K562 (cell line): ENCODE measurements at regions not wholly inside any gene's neighbourhood (a gene's known extent, or its start where the extent isn't known, plus 50 kb on each side); places are given as distances from the start of the nearest gene placed in this dataset.

Source experiments
- ATAC-seq: fragments of 200-7000 bp; cut with Tn5 transposase; 3 replicates; pipeline ENCODE4 v1.9.1; 2020; ENCODE audit warnings: moderate library complexity
- BruUV-seq: library from RNA; stranded (reverse); fragments of 400-500 nt; replicated peaks from 2 replicates; lab custom pipeline; 2021; lab: Mats Ljungman, UMichigan
- CTCF ChIA-PET: fragments of 300-600 bp; formaldehyde crosslinking; extraction: SDS; loops from one replicate; lab custom pipeline; 2021; ENCODE audit warnings: low intra/inter-chr PET ratio; lab: Yijun Ruan, JAX
- POLR2A ChIA-PET: fragments of 300-600, 350-650 bp; sonication (Branson Sonifier 250); formaldehyde crosslinking; extraction: SDS; loops from one replicate; lab custom pipeline; 2021; ENCODE audit warnings: antibody characterized with exemption, inconsistent platforms; lab: Yijun Ruan, JAX
- DNase-seq, 4 experiments: peaks; one replicate each; pipeline versions ENCODE4 v3.0.0 to v3.0.0-alpha.2; 2011 to 2018; ENCODE audit warnings: low spot score in 3 of 4, mixed read lengths in 3 of 4; ENCODE audit errors: extremely low read depth in 1 of 4
- FAIRE-seq: peaks from 2 replicates; lab custom pipeline; 2011; peaks lifted over from hg19 to GRCh38; lab: Jason Lieb, UNC
- H2AFZ ChIP-seq: 2 replicates; pipeline ENCODE4 v1.6.0; 2011; ENCODE audit warnings: low read depth, low read length, control low read depth, inconsistent platforms
- H3K27ac ChIP-seq: fragments of 200-600 bp; 3 replicates; pipeline ENCODE4 v1.8.0; 2011; ENCODE audit warnings: low read depth, mild to moderate bottlenecking, control low read depth, inconsistent platforms, low read length, moderate library complexity, mixed read lengths; ENCODE audit errors: extremely low read depth
- H3K27me3 ChIP-seq, 2 experiments: fragments of 300-600 bp in 1 of 2; 2 replicates in 1 of 2; 3 replicates in 1 of 2; pipeline versions ENCODE4 v1.6.0 to v1.8.0; 2011; ENCODE audit warnings: inconsistent platforms in 2 of 2, low read length in 2 of 2, mild to moderate bottlenecking in 1 of 2, mixed read lengths in 1 of 2, moderate library complexity in 1 of 2; ENCODE audit not compliant: control insufficient read depth in 2 of 2, insufficient read depth in 2 of 2
- H3K36me3 ChIP-seq: fragments of 300-600 bp; 3 replicates; pipeline ENCODE4 v1.8.0; 2011; ENCODE audit warnings: mild to moderate bottlenecking, low read length, inconsistent platforms; ENCODE audit not compliant: control insufficient read depth, insufficient read depth
- H3K4me1 ChIP-seq, 2 experiments: fragments of 200-600 bp in 1 of 2; replicated peaks in 1 of 2; 2 replicates in 1 of 2; 3 replicates in 1 of 2; pipeline versions ENCODE4 v1.5.1 to v1.8.0; 2011; ENCODE audit warnings: inconsistent platforms in 2 of 2, low read length in 2 of 2, mild to moderate bottlenecking in 1 of 2, mixed read lengths in 1 of 2, moderate library complexity in 1 of 2; ENCODE audit not compliant: control insufficient read depth in 2 of 2, insufficient read depth in 2 of 2
- H3K4me2 ChIP-seq: 2 replicates; pipeline ENCODE4 v1.6.1; 2011; ENCODE audit warnings: low read length, control low read depth, inconsistent platforms, mixed read lengths; ENCODE audit not compliant: insufficient read depth
- H3K4me3 ChIP-seq: fragments of 200-600 bp; sonication (generic), shearing (Covaris generic); 2 replicates; pipeline ENCODE4 v1.5.1; 2016; ENCODE audit warnings: control low read depth, inconsistent platforms
- H3K79me2 ChIP-seq: fragments of 200-600 bp; 3 replicates; pipeline ENCODE4 v1.8.0; 2011; ENCODE audit warnings: low read length, inconsistent platforms; ENCODE audit not compliant: control insufficient read depth, insufficient read depth
- H3K9ac ChIP-seq, 2 experiments: 2 replicates each; pipeline versions ENCODE4 v1.6.0 to v1.6.1; 2011; ENCODE audit warnings: low read depth in 2 of 2, low read length in 2 of 2, control low read depth in 1 of 2, inconsistent platforms in 1 of 2, mild to moderate bottlenecking in 1 of 2, mixed read lengths in 1 of 2; ENCODE audit not compliant: insufficient read depth in 1 of 2
- H3K9me1 ChIP-seq: one replicate; pipeline ENCODE4 v1.6.0; 2011; ENCODE audit warnings: inconsistent platforms, mild to moderate bottlenecking, low read length, moderate library complexity; ENCODE audit not compliant: control insufficient read depth, insufficient read depth
- H3K9me3 ChIP-seq: replicated peaks from 2 replicates; pipeline ENCODE4 v1.5.1; 2011; ENCODE audit warnings: low read depth, low read length, inconsistent platforms; ENCODE audit not compliant: control insufficient read depth, insufficient read depth
- H4K20me1 ChIP-seq: replicated peaks from 2 replicates; pipeline ENCODE4 v1.6.1; 2011; ENCODE audit warnings: low read length, inconsistent platforms, mixed read lengths; ENCODE audit not compliant: control insufficient read depth, insufficient read depth
- ARHGAP35 ChIP-seq: fragments of 450-650 bp; IDR thresholded peaks from 2 replicates; pipeline ENCODE4 v1.6.1; 2018; ENCODE audit not compliant: partially characterized antibody
- CBFB ChIP-seq: sonication (generic); formaldehyde crosslinking; IDR thresholded peaks from 2 replicates; pipeline ENCODE4 v1.4.0; 2020; ENCODE audit warnings: mild to moderate bottlenecking, missing genetic modification reagents
- CREM ChIP-seq: IDR thresholded peaks from 2 replicates; pipeline ENCODE4 v1.6.1; 2014; ENCODE audit warnings: antibody characterized with exemption, low read depth
- ERF ChIP-seq: fragments of 450-650 bp; formaldehyde crosslinking; IDR thresholded peaks from 2 replicates; pipeline ENCODE4 v1.4.0; 2020; ENCODE audit warnings: mild to moderate bottlenecking, mixed read lengths
- HNRNPLL ChIP-seq: fragments of 200-400 bp; formaldehyde crosslinking; IDR thresholded peaks from 2 replicates; pipeline ENCODE4 v1.6.1; 2017; ENCODE audit warnings: low read length, low read depth, mild to moderate bottlenecking; ENCODE audit not compliant: poor library complexity, severe bottlenecking
- PCBP1 ChIP-seq: fragments of 200-400 bp; formaldehyde crosslinking; IDR thresholded peaks from 2 replicates; pipeline ENCODE4 v1.6.1; 2018; ENCODE audit warnings: mild to moderate bottlenecking, low read depth, low read length; ENCODE audit not compliant: poor library complexity, severe bottlenecking
- PHB2 ChIP-seq: fragments of 450-650 bp; IDR thresholded peaks from 2 replicates; pipeline ENCODE4 v1.6.1; 2017; ENCODE audit warnings: low read depth
- RBM25 ChIP-seq: fragments of 200-400 bp; formaldehyde crosslinking; IDR thresholded peaks from 2 replicates; pipeline ENCODE4 v1.6.1; 2018; ENCODE audit warnings: low read length, low read depth, moderate library complexity; ENCODE audit not compliant: severe bottlenecking
- RBM39 ChIP-seq: fragments of 200-400 bp; formaldehyde crosslinking; optimal IDR thresholded peaks from 2 replicates; pipeline ENCODE3; 2018; ENCODE audit warnings: low read depth, low read length
- SAFB ChIP-seq: fragments of 200-400 bp; formaldehyde crosslinking; IDR thresholded peaks from 2 replicates; pipeline ENCODE4 v1.6.1; 2017; ENCODE audit warnings: low read depth, low read length, borderline replicate concordance
- TFE3 ChIP-seq: fragments of 450-650 bp; formaldehyde crosslinking; IDR thresholded peaks from 2 replicates; pipeline ENCODE4 v1.4.0; 2020; ENCODE audit warnings: mild to moderate bottlenecking, mixed read lengths
- TGIF2 ChIP-seq: sonication (generic); formaldehyde crosslinking; IDR thresholded peaks from 2 replicates; pipeline ENCODE4 v1.8.1; 2022; ENCODE audit warnings: mild to moderate bottlenecking, missing genetic modification reagents, moderate library complexity
- TSC22D4 ChIP-seq: fragments of 450-650 bp; IDR thresholded peaks from 2 replicates; pipeline ENCODE4 v1.6.1; 2016; ENCODE audit warnings: missing genetic modification characterization, missing biosample characterization, control low read depth
- ZNF133 ChIP-seq: fragments of 250-450 bp; sonication (Bioruptor Pico); IDR thresholded peaks from 2 replicates; pipeline ENCODE4 v1.4.0; 2020; ENCODE audit warnings: mild to moderate bottlenecking
- ZNF165 ChIP-seq: fragments of 250-450 bp; sonication (Bioruptor Pico); IDR thresholded peaks from 2 replicates; pipeline ENCODE4 v1.4.0; 2020; ENCODE audit warnings: borderline replicate concordance
- ZNF274 ChIP-seq: IDR thresholded peaks from 2 replicates; pipeline ENCODE4 v1.6.1; 2011; ENCODE audit warnings: low read depth, mild to moderate bottlenecking, low read length, moderate library complexity, borderline replicate concordance
- ZNF384 ChIP-seq: IDR thresholded peaks from 2 replicates; pipeline ENCODE4 v1.6.1; 2012; ENCODE audit warnings: low read depth, low read length, improper control_type of control experiment
- ZNF561 ChIP-seq: fragments of 450-650 bp; formaldehyde crosslinking; conservative IDR thresholded peaks from 2 replicates; pipeline ENCODE4 v1.4.0; 2020; ENCODE audit warnings: mild to moderate bottlenecking, moderate library complexity
- WGBS: fragments of 100-300 bp; shearing (Covaris generic); methylation state at CpG from one replicate; pipeline ENCODE4 v1.1.6; 2016; ENCODE audit warnings: low coverage, mixed read lengths; ENCODE audit not compliant: insufficient coverage; ENCODE audit errors: missing lambda C conversion rate; 5-methylcytosine and 5-hydroxymethylcytosine counted together
- in situ Hi-C: fragments of 300-500 bp; cut with MboI; formaldehyde crosslinking; loops from 4 replicates; pipeline ENCODE4 v1.15.0; 2018; ENCODE audit warnings: inconsistent platforms, mixed read lengths
- intact Hi-C: fragments of 100-400 bp; cut with micrococcal nuclease; formaldehyde crosslinking; loops from 2 replicates; pipeline ENCODE4 v1.14.2; 2022

- TF ChIP-seq CREM = no peak
- TF ChIP-seq ZNF384 = no peak
These were observed 192.9 kb upstream of the CNKSR2 start for GRCh38 chrX:21181232-21181853.

DNA sequence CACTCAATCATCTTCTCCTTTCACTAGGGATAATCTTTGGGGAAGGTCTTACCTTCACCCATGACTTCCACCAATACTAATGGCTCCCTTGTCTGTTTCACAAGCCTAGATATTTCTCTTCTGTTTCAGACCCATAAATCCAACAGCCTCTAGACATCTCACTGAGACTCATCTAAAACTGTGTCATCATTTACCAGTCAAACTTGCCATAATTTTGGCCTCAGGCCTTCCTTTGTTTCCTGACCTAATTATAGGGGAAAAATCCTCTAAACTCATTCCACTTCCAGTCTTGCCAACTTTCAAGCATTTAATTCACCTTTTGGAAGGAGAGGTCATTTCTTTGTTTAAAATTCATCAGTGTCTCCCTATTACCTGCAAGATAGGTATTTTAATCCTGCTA, 181.0 kb upstream of the CNKSR2 start:
- intact Hi-C loops (no loop called here), in situ Hi-C loops (no loop called here)
- Histone ChIP-seq H3K4me3 (no peak overlapping the region), H3K9me1 (no peaks in the 10 kb centered on the region), H3K79me2 (no peaks in the 10 kb centered on the region), H4K20me1 (no peaks in the 10 kb centered on the region), H3K27me3 (no peaks in the 10 kb centered on the region), H3K36me3 (no peaks in the 10 kb centered on the region), H2AFZ (no peak overlapping the region), H3K27ac (no peak overlapping the region), H3K9ac (no peak overlapping the region), H3K4me1 (no peaks in the 10 kb centered on the region), H3K4me2 (no peak overlapping the region), H3K9me3 (no peaks in the 10 kb centered on the region)
- ChIA-PET POLR2A (no interaction called here), CTCF (no interaction called here)
- FAIRE-seq (no peak), DNase-seq (no peak), ATAC-seq (no peak)
- no TSS peak for BruUV-seq
- TF ChIP-seq ZNF133 (CRISPR knock-in tag) (no peak), TSC22D4 (tag) (no peak), TFE3 (no peak), PCBP1 (no peak), TGIF2 (no peak), ZNF561 (CRISPR knock-in tag) (no peak), HNRNPLL (no peak), CBFB (CRISPR knock-in tag) (no peak), ZNF165 (CRISPR knock-in tag) (no peak), ERF (CRISPR knock-in tag) (no peak), PHB2 (no peak), SAFB (no peak), RBM39 (no peak), ARHGAP35 (no peak), RBM25 (no peak), ZNF274 (no peak)

More at GRCh38 chrX:21181232-21181853, 192.9 kb upstream of the CNKSR2 start:
- in situ Hi-C loops = no loop called here
- FAIRE-seq = no peak
- H2AFZ ChIP-seq = no peak overlapping the region
- H3K4me2 ChIP-seq = no peak overlapping the region
- no peak for DNase-seq
- ChIA-PET POLR2A (no interaction called here), CTCF (no interaction called here)
- no peaks in the 10 kb centered on the region for H3K4me1 ChIP-seq
- no peaks in the 10 kb centered on the region for H3K9me1 ChIP-seq
- no peaks in the 10 kb centered on the region for H3K9me3 ChIP-seq
- BruUV-seq = no TSS peak
- H3K4me3 ChIP-seq = no peak overlapping the region
- no peaks in the 10 kb centered on the region for H3K79me2 ChIP-seq
- H3K9ac ChIP-seq = no peak overlapping the region
- no peaks in the 10 kb centered on the region for H3K27me3 ChIP-seq
- intact Hi-C loops = no loop called here
- H3K36me3 ChIP-seq = no peaks in the 10 kb centered on the region
- no peaks in the 10 kb centered on the region for H4K20me1 ChIP-seq
- no peak for ATAC-seq
- 0% methylated on average over 2 of the region's 2 CpGs for WGBS
- no peak overlapping the region for H3K27ac ChIP-seq
